ENCODE measurements at regions not wholly inside any gene's neighbourhood (a gene's known extent, or its start where the extent isn't known, plus 50 kb on each side); places are given as distances from the start of the nearest gene placed in this dataset.
A peak's percentile ranks its signal among the peaks of the same experiment; 100 is the strongest.

- no peak for DNase-seq
- Histone ChIP-seq H3K27me3 (replicated peaks) (no peaks in the 10 kb centered on the region), H3K27ac (no peak overlapping the region), H3K4me3 (ENCODE audit: low read depth, low read length) (no peak overlapping the region), H3K36me3 (replicated peaks) (no peaks in the 10 kb centered on the region)
- TF ChIP-seq CTCF (IDR thresholded peaks at IDR 0.05; ENCODE audit: low read depth, low read length, missing control alignments): no peak
- in situ Hi-C loops (cut with HindIII; ENCODE audit: low pct_ligation_motif_present, low sequenced_read_pairs): no loop called here
Measured at GRCh38 chr2:160670618-160671017, 177.0 kb upstream of the RBMS1 start.

GRCh38 chr2:160672211-160672610 lies 178.6 kb upstream of the RBMS1 start:
- Histone ChIP-seq H3K27me3 (replicated peaks) (no peaks in the 10 kb centered on the region), H3K4me3 (ENCODE audit: low read depth, low read length) (no peak overlapping the region), H3K27ac (no peak overlapping the region), H3K36me3 (replicated peaks) (no peaks in the 10 kb centered on the region)
- no peak for TF ChIP-seq CTCF (IDR thresholded peaks at IDR 0.05; ENCODE audit: low read depth, low read length, missing control alignments)
- in situ Hi-C loops (cut with HindIII; ENCODE audit: low pct_ligation_motif_present, low sequenced_read_pairs): no loop called here
- no peak for DNase-seq

- H3K27me3 ChIP-seq (replicated peaks): no peaks in the 10 kb centered on the region
- TF ChIP-seq CTCF (IDR thresholded peaks at IDR 0.05; ENCODE audit: low read depth, low read length, missing control alignments): no peak
- H3K36me3 ChIP-seq (replicated peaks): no peaks in the 10 kb centered on the region
- no peak overlapping the region for H3K4me3 ChIP-seq (ENCODE audit: low read depth, low read length)
- H3K27ac ChIP-seq: no peak overlapping the region
- DNase-seq: no peak
- in situ Hi-C loops (cut with HindIII; ENCODE audit: low pct_ligation_motif_present, low sequenced_read_pairs): no loop called here
Measured at GRCh38 chr2:160674146-160674750, 180.6 kb upstream of the RBMS1 start.

- no peak for TF ChIP-seq CTCF (IDR thresholded peaks at IDR 0.05; ENCODE audit: low read depth, low read length, missing control alignments)
- DNase-seq: no peak
- in situ Hi-C loops (cut with HindIII; ENCODE audit: low pct_ligation_motif_present, low sequenced_read_pairs): no loop called here
- Histone ChIP-seq H3K27me3 (replicated peaks) (no peaks in the 10 kb centered on the region), H3K4me3 (ENCODE audit: low read depth, low read length) (no peak overlapping the region), H3K27ac (no peak overlapping the region), H3K36me3 (replicated peaks) (no peaks in the 10 kb centered on the region)
Measured at GRCh38 chr2:160679686-160680085, 186.1 kb upstream of the RBMS1 start.

GRCh38 chr2:160680294-160680693 lies 186.7 kb upstream of the RBMS1 start:
- no peak for TF ChIP-seq CTCF (IDR thresholded peaks at IDR 0.05; ENCODE audit: low read depth, low read length, missing control alignments)
- Histone ChIP-seq H3K4me3 (ENCODE audit: low read depth, low read length) (no peak overlapping the region), H3K36me3 (replicated peaks) (no peaks in the 10 kb centered on the region), H3K27ac (no peak overlapping the region), H3K27me3 (replicated peaks) (no peaks in the 10 kb centered on the region)
- in situ Hi-C loops (cut with HindIII; ENCODE audit: low pct_ligation_motif_present, low sequenced_read_pairs): no loop called here
- peak; percentile 20 for DNase-seq

GRCh38 chr2:160680974-160681373 lies 187.4 kb upstream of the RBMS1 start:
- no peak for TF ChIP-seq CTCF (IDR thresholded peaks at IDR 0.05; ENCODE audit: low read depth, low read length, missing control alignments)
- in situ Hi-C loops (cut with HindIII; ENCODE audit: low pct_ligation_motif_present, low sequenced_read_pairs): no loop called here
- H3K4me3 ChIP-seq (ENCODE audit: low read depth, low read length): no peak overlapping the region
- H3K27ac ChIP-seq: no peak overlapping the region
- no peaks in the 10 kb centered on the region for H3K27me3 ChIP-seq (replicated peaks)
- H3K36me3 ChIP-seq (replicated peaks): no peaks in the 10 kb centered on the region
- no peak for DNase-seq
